GM23338 (cell line): ENCODE measurements at regions not wholly inside any gene's neighbourhood (a gene's known extent, or its start where the extent isn't known, plus 50 kb on each side); places are given as distances from the start of the nearest gene placed in this dataset.

Source experiments
- ATAC-seq: fragments of 200-7000 bp; cut with Tn5 transposase; 3 replicates; pipeline ENCODE4 v1.9.1; 2020
- DNase-seq: peaks from one replicate; pipeline ENCODE4 v3.0.0-alpha.2; 2015; ENCODE audit warnings: low spot score
- H2AFZ ChIP-seq: fragments of 200-600 bp; sonication (generic); 2 replicates; pipeline ENCODE4 v1.8.0; 2016; ENCODE audit warnings: antibody characterized with exemption, mild to moderate bottlenecking, moderate library complexity
- H3F3A ChIP-seq: fragments of 200-600 bp; sonication (generic); replicated peaks from 2 replicates; pipeline ENCODE4 v1.8.0; 2017; ENCODE audit warnings: antibody characterized with exemption, mixed run types, low read depth
- H3K27ac ChIP-seq: fragments of 200-600 bp; sonication (generic); 2 replicates; pipeline ENCODE4 v1.6.1; 2016; ENCODE audit warnings: low read depth
- H3K27me3 ChIP-seq: fragments of 200-600 bp; sonication (generic); 2 replicates; pipeline ENCODE4 v1.8.0; 2016; ENCODE audit warnings: mild to moderate bottlenecking, mixed run types, moderate library complexity; ENCODE audit not compliant: insufficient read depth
- H3K36me3 ChIP-seq: fragments of 200-600 bp; sonication (generic); 2 replicates; pipeline ENCODE4 v1.8.0; 2016; ENCODE audit warnings: mild to moderate bottlenecking; ENCODE audit not compliant: insufficient read depth
- H3K4me1 ChIP-seq: fragments of 200-600 bp; sonication (generic); 2 replicates; pipeline ENCODE4 v1.8.0; 2016; ENCODE audit warnings: mild to moderate bottlenecking, moderate library complexity; ENCODE audit not compliant: insufficient read depth
- H3K4me2 ChIP-seq: fragments of 200-600 bp; sonication (generic); 2 replicates; pipeline ENCODE4 v1.7.1; 2017; ENCODE audit warnings: mixed run types
- H3K4me3 ChIP-seq: fragments of 200-600 bp; sonication (generic); 2 replicates; pipeline ENCODE4 v1.6.1; 2016; ENCODE audit warnings: mixed run types
- H3K79me2 ChIP-seq: fragments of 200-600 bp; sonication (generic); replicated peaks from 2 replicates; pipeline ENCODE4 v1.8.0; 2017; ENCODE audit warnings: mild to moderate bottlenecking; ENCODE audit not compliant: insufficient read depth
- H3K9me2 ChIP-seq: fragments of 200-600 bp; sonication (generic); 2 replicates; pipeline ENCODE4 v1.8.0; 2017; ENCODE audit not compliant: insufficient read depth
- H4K20me1 ChIP-seq: fragments of 200-600 bp; sonication (generic); replicated peaks from 2 replicates; pipeline ENCODE4 v1.8.0; 2017; ENCODE audit warnings: mild to moderate bottlenecking; ENCODE audit not compliant: insufficient read depth
- H3K27ac Mint-ChIP-seq: 2 replicates; pipeline ENCODE4 v1.8.0; 2020; ENCODE audit warnings: inconsistent platforms, mild to moderate bottlenecking, moderate library complexity, mixed read lengths
- H3K27me3 Mint-ChIP-seq: 3 replicates; pipeline ENCODE4 v1.8.0; 2022; ENCODE audit warnings: low read depth, mild to moderate bottlenecking, moderate library complexity, mixed read lengths, inconsistent platforms; ENCODE audit not compliant: insufficient read depth, poor library complexity
- H3K36me3 Mint-ChIP-seq: 3 replicates; pipeline ENCODE4 v1.8.0; 2021; ENCODE audit warnings: low read depth, mild to moderate bottlenecking, inconsistent platforms, moderate library complexity, mixed read lengths
- H3K4me1 Mint-ChIP-seq: 3 replicates; pipeline ENCODE4 v1.8.0; 2020; ENCODE audit warnings: mild to moderate bottlenecking, inconsistent platforms, mixed read lengths
- H3K4me3 Mint-ChIP-seq: 3 replicates; pipeline ENCODE4 v1.8.0; 2021; ENCODE audit warnings: moderate library complexity, mild to moderate bottlenecking, inconsistent platforms, mixed read lengths
- H3K9me3 Mint-ChIP-seq: 3 replicates; pipeline ENCODE4 v1.8.0; 2020; ENCODE audit warnings: moderate library complexity, mild to moderate bottlenecking, inconsistent platforms, mixed read lengths
- CREB1 ChIP-seq: fragments of 250-450 bp; sonication (Bioruptor Pico); IDR thresholded peaks from 2 replicates; pipeline ENCODE4 v1.5.0; 2020; ENCODE audit warnings: low read depth, mild to moderate bottlenecking, moderate library complexity
- CTCF ChIP-seq, 2 experiments: fragments of 200-600 bp in 1 of 2; sonication (generic) in 1 of 2; conservative IDR thresholded peaks; 2 replicates each; pipeline versions ENCODE4 v1.5.1 to v1.6.1; 2016 to 2017; ENCODE audit warnings: antibody characterized with exemption in 2 of 2, low read depth in 2 of 2, mild to moderate bottlenecking in 2 of 2, moderate library complexity in 1 of 2
- EZH2 ChIP-seq: fragments of 200-600 bp; sonication (generic); IDR thresholded peaks from one replicate; pipeline ENCODE4 v1.8.0; 2017; ENCODE audit warnings: antibody characterized with exemption, mild to moderate bottlenecking, low read depth; ENCODE audit not compliant: unreplicated experiment
- JUNB ChIP-seq: IDR thresholded peaks from one replicate; pipeline ENCODE4 v1.6.1; 2016; ENCODE audit warnings: antibody characterized with exemption; ENCODE audit not compliant: unreplicated experiment
- NANOG ChIP-seq: IDR thresholded peaks from 2 replicates; pipeline ENCODE4 v1.6.1; 2016; ENCODE audit warnings: antibody characterized with exemption, borderline replicate concordance
- REST ChIP-seq: IDR thresholded peaks from one replicate; pipeline ENCODE4 v1.6.1; 2018; ENCODE audit warnings: antibody characterized with exemption; ENCODE audit not compliant: unreplicated experiment
- ZNF114 ChIP-seq: fragments of 250-450 bp; sonication (Bioruptor Pico); IDR thresholded peaks from 2 replicates; pipeline ENCODE4 v1.5.0; 2020; ENCODE audit warnings: mild to moderate bottlenecking, moderate library complexity

- TF ChIP-seq JUNB (no peak), EZH2 (no peak), CTCF (conservative IDR thresholded peaks at IDR 0.05; ENCODE audit: low read depth in 2 of 2) (no peak), CREB1 (CRISPR knock-in tag) (no peak), NANOG (no peak), REST (no peak)
Measured at GRCh38 chr4:36740796-36741310, 459.4 kb downstream of the DTHD1 start (continued).

GRCh38 chr4:36747277-36748129 is 466.1 kb downstream of the DTHD1 start:
- Histone ChIP-seq H4K20me1 (no peaks in the 10 kb centered on the region), H3K79me2 (no peaks in the 10 kb centered on the region), H3K4me2 (no peak overlapping the region), H3K27ac (no peak overlapping the region), H3K9me2 (no peaks in the 10 kb centered on the region), H3K36me3 (no peaks in the 10 kb centered on the region), H3K4me1 (peaks cover 5% of the 10 kb centered on the region; the same call in 1 of the 2 replicates), H3F3A (no peaks in the 10 kb centered on the region), H3K4me3 (no peak overlapping the region), H2AFZ (no peak overlapping the region), H3K27me3 (no peaks in the 10 kb centered on the region)
- Mint-ChIP-seq H3K4me1 (no peaks in the 10 kb centered on the region; the same call in 1 of the 3 replicates), H3K27me3 (peaks cover 3% of the 10 kb centered on the region), H3K36me3 (no peaks in the 10 kb centered on the region), H3K4me3 (no peak overlapping the region), H3K27ac (no peak overlapping the region), H3K9me3 (no peaks in the 10 kb centered on the region)
- TF ChIP-seq ZNF114: no peak
- no peak for TF ChIP-seq NANOG
- TF ChIP-seq CTCF (conservative IDR thresholded peaks at IDR 0.05; ENCODE audit: low read depth in 2 of 2): peak; percentile 16 to 52; a peak in 2 of 4 replicates
- no peak for TF ChIP-seq REST
- peak; percentile 52 for DNase-seq
- peak; percentile 99 for ATAC-seq
